Heart right ventricle (tissue), 16 donors: ENCODE measurements at regions not wholly inside any gene's neighbourhood (a gene's known extent, or its start where the extent isn't known, plus 50 kb on each side); places are given as distances from the start of the nearest gene placed in this dataset.

Source experiments
- ATAC-seq, 8 donors: fragments of 200-7000 bp; cut with Tn5 transposase; one replicate each; pipeline ENCODE4 v1.9.1; 2020; ENCODE audit warnings: mild to moderate bottlenecking in 8 of 8, moderate library complexity in 8 of 8, moderate number of reproducible peaks in 1 of 8
- DNase-seq, 2 donors: peaks; one replicate each; pipeline ENCODE4 v3.0.0-alpha.2; 2020
- H3K27ac ChIP-seq, 10 donors: fragments of 200-600 bp; sonication (generic) in 2 of 10; one replicate each; pipeline versions ENCODE4 v1.5.0 to v1.8.0; 2020 to 2022; ENCODE audit warnings: mild to moderate bottlenecking in 3 of 10
- H3K27me3 ChIP-seq, 7 donors: fragments of 200-600 bp; one replicate each; pipeline ENCODE4 v1.8.0; 2021 to 2022; ENCODE audit warnings: mild to moderate bottlenecking in 2 of 7
- H3K36me3 ChIP-seq, 9 donors: fragments of 200-600 bp; sonication (generic) in 1 of 9; one replicate each; pipeline versions ENCODE4 v1.5.0 to v1.8.0; 2020 to 2022; ENCODE audit warnings: mild to moderate bottlenecking in 2 of 9
- H3K4me1 ChIP-seq, 9 donors: fragments of 200-600 bp; sonication (generic) in 1 of 9; one replicate each; pipeline versions ENCODE4 v1.5.0 to v1.8.0; 2020 to 2022; ENCODE audit warnings: mild to moderate bottlenecking in 4 of 9
- H3K4me3 ChIP-seq, 10 donors: fragments of 200-600 bp; sonication (generic) in 2 of 10; one replicate each; pipeline versions ENCODE4 v1.5.0 to v1.8.0; 2020 to 2022; ENCODE audit warnings: mild to moderate bottlenecking in 7 of 10, moderate library complexity in 2 of 10
- H3K9me3 ChIP-seq, 11 donors: fragments of 200-600 bp in 10 of 11; sonication (generic) in 2 of 11; one replicate each; pipeline versions ENCODE4 v1.5.0 to v1.8.0; 2013 to 2022; ENCODE audit warnings: mild to moderate bottlenecking in 2 of 11, control low read depth in 1 of 11, moderate library complexity in 1 of 11
- WGBS, 2 donors: extraction: QIAGEN DNeasy Blood & Tissue Kit; methylation state at CpG; one replicate each; pipeline ENCODE4 v1.1.7; 2013; ENCODE audit warnings: inconsistent platforms in 1 of 2; 5-methylcytosine and 5-hydroxymethylcytosine counted together
- intact Hi-C, 10 donors: fragments of 100-400 bp; cut with DNase I; formaldehyde crosslinking; loops; one replicate each; pipeline versions ENCODE4 v1.11.1 to v1.14.2; 2022
- TF ChIP-seq, protein P1 (sequence below), 9 donors: fragments of 200-600 bp; sonication (generic) in 2 of 9; IDR thresholded peaks; one replicate each; pipeline versions ENCODE4 v1.5.0 to v1.8.0; 2021 to 2022; ENCODE audit warnings: antibody characterized with exemption in 9 of 9, mild to moderate bottlenecking in 5 of 9, moderate library complexity in 1 of 9
- donor health status: Arrhythmogenic right ventricular cardiomyopathy.
- donor health status: ischemic (EF 13 %, LVEDD 7.1; RV severe dilation, severe dysfunction).
- donor health status: healthy with polysubstance abuse.
- donor health status: DM: no; HTN: yes; CAD: no.
- donor health status: DM: no; HTN: no; CAD: no.
- donor health status: ischemic (EF 25% LVEDD 6.9; RV normal size, moderate dysfunction).
- donor health status: ischemic (EF 25% LVEDD 5.7; RV mildly dilated, moderate dysfunction).
- donor health status: healthy.
- donor health status: DM: yes; HTN: yes; CAD: no.
- donor health status: Ischemic cardiomyopathy.
- donor health status: ischemic (EF 35%, LVEDD 5.7; RV mildly dilated, moderate dysfunction).
- donor health status: nonischemic (EF 11% LVEDD 7.7; RV severe dilation, severe dysfunction).
- donor health status: DM: yes; HTN: yes; CAD: no.
- donor health status: PGD.
- donor health status: ischemic (EF 29% LVEDD 5.4; RV normal size, mild dysfunction).
- donor health status: nonischemic (EF 23%, LVEDD 6.1; RV moderate dilation, normal function).

DNA sequence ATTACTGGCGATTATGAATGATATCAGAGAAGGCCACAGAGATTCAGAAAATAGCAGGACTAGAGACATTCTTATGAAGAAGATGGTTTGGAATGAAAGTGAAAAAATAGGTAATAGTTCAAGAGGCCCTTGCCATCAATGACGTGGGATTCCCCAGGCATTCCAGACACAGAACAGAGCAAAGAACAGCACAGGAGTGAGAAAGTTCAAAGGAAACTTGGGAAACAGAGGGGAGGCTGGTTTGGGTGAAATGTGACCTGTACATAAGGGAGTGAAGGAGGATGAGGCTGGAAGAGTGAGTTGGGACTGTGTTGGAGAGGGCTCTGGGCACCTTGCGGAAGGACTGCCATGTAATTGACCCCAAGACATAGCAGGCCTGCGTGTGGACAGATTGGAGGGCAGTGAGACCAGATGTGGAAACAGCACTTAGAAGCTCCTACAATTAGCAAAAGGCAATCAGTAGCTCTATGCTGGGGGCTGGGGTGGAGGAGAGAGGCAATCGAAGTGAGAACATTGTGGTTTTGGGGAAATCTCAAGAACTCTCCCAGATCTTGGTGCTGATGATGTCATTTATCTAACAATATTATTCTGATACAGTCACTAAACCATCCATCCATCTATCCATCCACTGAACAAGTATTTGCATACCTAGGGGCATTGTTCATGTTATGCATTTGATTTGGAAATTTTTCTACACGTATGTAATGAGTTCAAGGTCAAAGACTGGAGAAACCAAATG is 365.3 kb upstream of the ZFHX3 start:
- intact Hi-C loops: no loop called here

DNA sequence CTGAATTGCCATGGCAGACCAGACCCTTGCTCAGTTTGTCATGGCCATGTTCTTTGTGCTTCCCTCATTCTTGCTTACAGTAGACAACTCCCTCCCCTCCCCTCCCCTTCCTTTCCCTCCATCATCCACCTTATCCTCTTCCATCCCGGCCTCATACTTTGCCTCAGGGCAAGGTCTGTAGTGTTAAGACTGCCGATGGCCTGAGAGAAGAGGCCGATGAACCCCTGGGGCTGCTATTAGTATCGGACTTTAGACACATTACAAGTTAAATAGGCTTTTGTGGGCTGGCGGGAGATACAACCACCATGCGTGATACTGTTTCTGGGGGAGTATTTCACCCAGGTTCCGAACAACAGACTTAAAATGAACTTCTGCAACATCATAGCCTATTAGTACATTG is 364.5 kb upstream of the ZFHX3 start:
- H3K9me3 ChIP-seq: no peaks in the 10 kb centered on the region
- TF ChIP-seq, protein P1, sequence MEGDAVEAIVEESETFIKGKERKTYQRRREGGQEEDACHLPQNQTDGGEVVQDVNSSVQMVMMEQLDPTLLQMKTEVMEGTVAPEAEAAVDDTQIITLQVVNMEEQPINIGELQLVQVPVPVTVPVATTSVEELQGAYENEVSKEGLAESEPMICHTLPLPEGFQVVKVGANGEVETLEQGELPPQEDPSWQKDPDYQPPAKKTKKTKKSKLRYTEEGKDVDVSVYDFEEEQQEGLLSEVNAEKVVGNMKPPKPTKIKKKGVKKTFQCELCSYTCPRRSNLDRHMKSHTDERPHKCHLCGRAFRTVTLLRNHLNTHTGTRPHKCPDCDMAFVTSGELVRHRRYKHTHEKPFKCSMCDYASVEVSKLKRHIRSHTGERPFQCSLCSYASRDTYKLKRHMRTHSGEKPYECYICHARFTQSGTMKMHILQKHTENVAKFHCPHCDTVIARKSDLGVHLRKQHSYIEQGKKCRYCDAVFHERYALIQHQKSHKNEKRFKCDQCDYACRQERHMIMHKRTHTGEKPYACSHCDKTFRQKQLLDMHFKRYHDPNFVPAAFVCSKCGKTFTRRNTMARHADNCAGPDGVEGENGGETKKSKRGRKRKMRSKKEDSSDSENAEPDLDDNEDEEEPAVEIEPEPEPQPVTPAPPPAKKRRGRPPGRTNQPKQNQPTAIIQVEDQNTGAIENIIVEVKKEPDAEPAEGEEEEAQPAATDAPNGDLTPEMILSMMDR (IDR thresholded peaks at IDR 0.05): no peak
- no peaks in the 10 kb centered on the region for H3K36me3 ChIP-seq
- no peak overlapping the region for H3K4me3 ChIP-seq
- peaks cover 0 to 4% (median 0%) of the 10 kb centered on the region in 9 donors for H3K4me1 ChIP-seq
- ATAC-seq: no peak
- peaks cover 0 to 5% (median 0%) of the 10 kb centered on the region in 7 donors for H3K27me3 ChIP-seq
- WGBS, 2 donors: 91% methylated on average over 7 of the region's 7 CpGs
- intact Hi-C loops: no loop called here
- DNase-seq: no peak
- H3K27ac ChIP-seq: no peak overlapping the region

More for the DNA sequence above, 365.3 kb upstream of the ZFHX3 start:
- Histone ChIP-seq H3K27me3 (peaks cover 0 to 5% (median 0%) of the 10 kb centered on the region in 7 donors), H3K27ac (no peak overlapping the region), H3K36me3 (no peaks in the 10 kb centered on the region), H3K9me3 (no peaks in the 10 kb centered on the region), H3K4me1 (peaks cover 0 to 3% (median 0%) of the 10 kb centered on the region in 9 donors), H3K4me3 (no peak overlapping the region)
- DNase-seq (no peak), ATAC-seq (no peak)
- TF ChIP-seq, protein P1 (IDR thresholded peaks at IDR 0.05): no peak
- 88 to 91% methylated on average over 6 of the region's 6 CpGs for WGBS, 2 donors

DNA sequence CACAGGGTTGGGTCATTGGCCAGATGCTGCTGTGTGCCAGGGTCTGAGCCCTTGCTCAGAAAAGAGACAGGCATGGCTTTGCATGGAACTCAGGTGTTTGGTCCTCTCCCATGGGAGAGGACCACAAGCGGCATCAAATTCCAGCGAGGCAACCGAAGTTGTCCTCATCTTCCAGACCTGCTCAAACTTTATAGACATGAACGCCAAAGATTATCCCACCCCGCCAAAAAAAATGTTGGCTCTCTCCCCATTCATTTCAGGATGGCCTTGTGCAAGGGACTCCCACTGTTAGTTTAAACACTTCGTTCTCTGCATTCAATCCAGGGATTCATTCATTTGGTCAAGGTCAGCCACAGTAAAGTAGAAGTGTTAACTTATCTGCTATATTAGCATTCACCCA is 360.8 kb upstream of the ZFHX3 start:
- no peak for DNase-seq
- Histone ChIP-seq H3K4me1 (peaks cover 0 to 4% (median 0%) of the 10 kb centered on the region in 9 donors), H3K9me3 (no peaks in the 10 kb centered on the region), H3K36me3 (no peaks in the 10 kb centered on the region), H3K27ac (no peak overlapping the region), H3K4me3 (no peak overlapping the region), H3K27me3 (peaks cover 0 to 3% (median 0%) of the 10 kb centered on the region in 7 donors)
- TF ChIP-seq, protein P1 (IDR thresholded peaks at IDR 0.05): no peak
- intact Hi-C loops: no loop called here
- no peak for ATAC-seq
- 81 to 89% methylated on average over 6 of the region's 6 CpGs for WGBS, 2 donors

DNA sequence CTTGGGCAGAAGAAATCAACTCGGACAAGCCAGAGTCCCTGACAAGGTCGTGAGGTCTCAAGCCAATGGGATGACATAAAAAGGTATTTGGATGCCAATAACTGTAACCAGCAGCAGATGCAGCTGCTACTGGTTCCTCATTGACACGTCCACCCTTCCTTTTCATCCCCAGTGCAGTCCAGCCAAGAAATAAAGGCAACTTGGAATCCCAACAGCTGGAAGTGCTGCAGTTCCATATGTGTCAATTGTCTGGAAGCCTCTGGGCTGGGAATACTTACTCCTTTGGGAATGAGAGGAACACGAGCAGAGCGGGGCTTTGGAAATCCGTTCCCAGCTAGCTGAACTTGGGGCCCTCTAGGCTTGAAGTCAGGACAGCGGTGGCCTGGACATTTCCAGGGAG is 360.4 kb upstream of the ZFHX3 start:
- Histone ChIP-seq H3K4me1 (peaks cover 0 to 4% (median 0%) of the 10 kb centered on the region in 9 donors), H3K27me3 (peaks cover 0 to 3% (median 0%) of the 10 kb centered on the region in 7 donors), H3K36me3 (no peaks in the 10 kb centered on the region), H3K27ac (no peak overlapping the region), H3K9me3 (no peaks in the 10 kb centered on the region), H3K4me3 (no peak overlapping the region)
- DNase-seq: no peak
- 49 to 63% methylated on average over 7 of the region's 7 CpGs for WGBS, 2 donors
- TF ChIP-seq, protein P1 (IDR thresholded peaks at IDR 0.05): no peak
- no peak for ATAC-seq
- intact Hi-C loops: no loop called here
